Effector memory CD8-positive, alpha-beta T cell (primary cell): ENCODE measurements at regions not wholly inside any gene's neighbourhood (a gene's known extent, or its start where the extent isn't known, plus 50 kb on each side); places are given as distances from the start of the nearest gene placed in this dataset.
"Not testable (repeated sequence)": the region's sequence is repeated elsewhere in the genome, so short reads cannot be mapped to it uniquely, and the experiment has no call there.

Experiments
- ATAC-seq: fragments of 150-1000 bp; cut with Tn5 transposase; replicated peaks from 2 replicates; pipeline ENCODE4 v1.10.0; 2021; ENCODE audit warnings: mild to moderate bottlenecking, moderate library complexity
- DNase-seq, 3 experiments: peaks; one replicate each; pipeline ENCODE4 v3.0.0; 2021
- H3K27ac Mint-ChIP-seq, 2 donors: one replicate each; pipeline ENCODE4 v1.8.0; 2022; ENCODE audit warnings: mild to moderate bottlenecking in 2 of 2, mixed read lengths in 2 of 2, moderate library complexity in 2 of 2
- H3K27me3 Mint-ChIP-seq, 2 donors: one replicate each; pipeline ENCODE4 v1.8.0; 2022; ENCODE audit warnings: mixed read lengths in 2 of 2
- H3K36me3 Mint-ChIP-seq: one replicate; pipeline ENCODE4 v1.8.0; 2022; ENCODE audit warnings: mild to moderate bottlenecking, moderate library complexity, mixed read lengths; ENCODE audit not compliant: insufficient read depth
- H3K4me1 Mint-ChIP-seq, 2 donors: one replicate each; pipeline ENCODE4 v1.8.0; 2022; ENCODE audit warnings: low read depth in 2 of 2, mixed read lengths in 2 of 2
- H3K4me3 Mint-ChIP-seq, 2 donors: one replicate each; pipeline ENCODE4 v1.8.0; 2022; ENCODE audit warnings: mild to moderate bottlenecking in 2 of 2, mixed read lengths in 2 of 2, moderate library complexity in 2 of 2
- H3K9me3 Mint-ChIP-seq, 2 donors: one replicate each; pipeline ENCODE4 v1.8.0; 2022; ENCODE audit warnings: mixed read lengths in 2 of 2

DNA sequence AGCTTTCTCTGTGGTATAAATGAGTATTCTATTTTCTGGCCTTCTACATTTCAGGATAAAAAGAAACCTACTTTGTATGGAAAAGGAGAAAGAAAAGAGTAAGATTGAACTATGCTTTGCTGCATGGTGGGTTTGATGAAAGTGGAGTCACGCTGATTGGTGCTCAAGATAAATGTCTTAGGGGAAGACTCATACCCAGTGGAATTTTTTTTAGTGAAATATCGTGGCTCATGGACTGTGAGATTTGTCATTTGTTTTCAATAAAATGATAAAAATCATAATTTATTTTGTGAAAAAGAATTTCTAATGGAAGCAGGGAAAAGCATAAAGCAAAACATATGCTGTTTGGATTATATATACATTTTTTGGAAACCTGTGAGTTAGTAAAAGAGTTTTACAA lies 292.5 kb downstream of the ZPLD1 start:
- Mint-ChIP-seq H3K27me3 (peaks cover 0 to 9% of the 10 kb centered on the region in 2 donors), H3K27ac (no peak overlapping the region), H3K9me3 (peaks cover 1 to 6% of the 10 kb centered on the region in 2 donors), H3K4me3 (no peak overlapping the region), H3K4me1 (no peaks in the 10 kb centered on the region), H3K36me3 (no peaks in the 10 kb centered on the region)
- DNase-seq: no peak
- no peak for ATAC-seq

DNA sequence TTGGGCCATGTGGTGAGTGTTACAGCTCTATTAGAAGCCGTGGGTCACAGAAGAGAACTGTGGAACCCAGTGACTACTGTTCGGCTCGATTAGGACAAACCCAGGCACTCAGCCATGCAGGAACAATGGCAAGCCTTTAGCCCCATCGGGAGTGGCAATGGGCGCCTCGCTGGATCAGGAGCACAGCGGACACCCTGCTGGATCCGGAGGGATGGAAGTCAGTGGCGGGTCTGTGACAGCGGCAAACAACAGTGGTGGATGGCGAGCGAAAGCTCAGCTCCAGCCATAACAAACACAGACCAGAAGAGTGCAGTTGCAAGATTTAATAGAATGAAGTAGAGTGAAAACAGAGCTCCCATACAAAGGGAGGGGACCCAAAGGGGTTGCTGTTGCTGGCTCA lies 297.8 kb downstream of the ZPLD1 start:
- not testable (repeated sequence) for H3K27ac Mint-ChIP-seq, ATAC-seq, H3K27me3 Mint-ChIP-seq, H3K9me3 Mint-ChIP-seq, H3K4me3 Mint-ChIP-seq, H3K4me1 Mint-ChIP-seq, DNase-seq, H3K36me3 Mint-ChIP-seq

DNA sequence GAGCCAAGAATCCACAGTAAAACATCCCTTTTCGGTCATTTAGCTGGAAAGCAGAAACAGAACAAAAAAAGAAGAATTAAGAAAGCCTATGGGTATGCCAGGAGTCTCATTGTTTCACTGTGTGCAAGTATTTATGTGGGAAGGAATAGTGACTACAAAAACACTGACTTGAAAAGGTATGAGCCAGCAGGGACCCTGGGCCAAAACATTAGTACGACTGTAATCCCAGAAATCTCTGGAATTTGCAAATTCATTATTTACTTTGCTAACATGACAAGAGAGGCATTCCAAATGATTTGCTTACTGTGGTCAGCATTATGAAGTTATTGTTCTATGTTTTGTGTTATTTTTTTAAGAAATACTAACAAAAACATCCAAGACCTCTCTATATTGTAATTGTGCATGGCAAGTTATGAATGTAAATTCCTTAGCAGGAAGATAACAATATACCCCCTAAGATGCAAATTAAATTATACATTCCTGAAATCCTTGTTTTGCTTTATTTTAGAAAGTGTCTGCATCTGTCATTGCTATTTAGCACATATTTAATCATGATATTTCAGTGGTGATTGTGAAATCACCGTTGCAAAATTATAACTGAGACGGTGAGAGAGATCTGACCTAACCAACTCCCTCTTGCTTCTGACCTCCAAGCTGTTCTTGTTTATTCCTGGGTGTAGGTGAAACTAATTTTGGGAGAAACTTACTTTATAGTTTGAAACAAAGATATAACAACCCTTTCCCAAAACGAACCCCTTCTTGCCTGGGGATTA lies 299.2 kb downstream of the ZPLD1 start:
- no peaks in the 10 kb centered on the region for H3K27me3 Mint-ChIP-seq
- ATAC-seq (no peak), DNase-seq (no peak)
- no peaks in the 10 kb centered on the region for H3K36me3 Mint-ChIP-seq
- no peak overlapping the region for H3K27ac Mint-ChIP-seq
- H3K9me3 Mint-ChIP-seq: peaks cover 0 to 6% of the 10 kb centered on the region in 2 donors
- peaks cover 0 to 4% of the 10 kb centered on the region in 2 donors for H3K4me1 Mint-ChIP-seq
- H3K4me3 Mint-ChIP-seq: no peak overlapping the region

DNA sequence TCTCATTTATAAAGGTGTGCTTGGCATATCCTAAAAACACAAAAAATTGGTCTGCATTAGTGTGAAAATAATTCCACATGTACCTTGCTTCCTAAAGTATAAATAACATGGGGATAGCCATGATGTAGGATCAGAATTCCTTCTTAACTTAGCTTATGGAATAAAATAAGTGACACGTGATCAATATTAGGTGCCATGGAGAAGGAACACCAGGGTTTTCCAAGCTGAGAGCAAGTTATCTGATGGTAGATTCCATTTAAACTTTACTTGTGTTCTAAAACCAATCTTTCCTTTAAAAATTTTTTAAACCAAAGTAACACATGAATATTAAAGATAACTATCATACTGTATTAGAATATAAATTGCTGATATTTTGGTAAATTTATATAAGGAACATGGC lies 300.5 kb downstream of the ZPLD1 start:
- Mint-ChIP-seq H3K4me1 (peaks cover 0 to 4% of the 10 kb centered on the region in 2 donors), H3K4me3 (no peak overlapping the region), H3K36me3 (no peaks in the 10 kb centered on the region), H3K9me3 (peaks cover 0 to 6% of the 10 kb centered on the region in 2 donors), H3K27me3 (no peaks in the 10 kb centered on the region), H3K27ac (no peak overlapping the region)
- DNase-seq (no peak), ATAC-seq (no peak)

DNA sequence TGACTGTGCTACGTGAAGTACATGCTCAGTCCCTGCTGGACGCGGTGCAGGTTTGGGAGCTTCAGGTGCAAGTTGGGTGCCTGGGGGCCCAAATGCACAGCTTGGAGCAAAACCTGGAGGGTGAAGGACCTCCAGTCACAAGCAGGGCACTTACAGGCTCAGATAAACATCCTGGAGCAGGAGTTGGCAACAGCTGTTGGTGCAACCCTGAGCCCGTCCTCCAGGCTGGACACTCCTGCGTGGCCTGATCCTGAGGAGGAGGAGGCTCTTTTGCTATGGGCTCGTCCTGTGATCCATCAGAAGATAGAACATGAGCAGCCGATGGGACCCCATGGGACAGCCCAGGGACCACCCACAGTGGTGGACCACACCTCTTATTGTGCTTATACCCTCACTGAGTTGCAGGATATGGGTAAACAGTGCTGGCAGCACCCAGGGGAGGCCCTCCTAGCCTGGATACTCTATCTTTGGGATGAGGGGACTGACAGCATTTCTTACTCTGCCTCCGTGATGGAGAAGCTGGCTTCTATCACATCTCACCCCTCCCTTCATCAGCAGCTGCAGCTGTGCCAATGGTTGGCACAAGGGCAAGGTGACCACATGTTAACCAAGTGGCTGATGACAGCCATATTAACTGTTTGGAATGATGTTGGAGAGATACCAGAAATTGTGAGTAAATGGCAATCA lies 301.6 kb downstream of the ZPLD1 start:
- H3K4me1 Mint-ChIP-seq: peaks cover 0 to 4% of the 10 kb centered on the region in 2 donors
- H3K4me3 Mint-ChIP-seq: no peak overlapping the region
- DNase-seq (no peak), ATAC-seq (no peak)
- H3K36me3 Mint-ChIP-seq: no peaks in the 10 kb centered on the region
- H3K27me3 Mint-ChIP-seq: no peaks in the 10 kb centered on the region
- peaks cover 0 to 6% of the 10 kb centered on the region in 2 donors for H3K9me3 Mint-ChIP-seq
- H3K27ac Mint-ChIP-seq: no peak overlapping the region

DNA sequence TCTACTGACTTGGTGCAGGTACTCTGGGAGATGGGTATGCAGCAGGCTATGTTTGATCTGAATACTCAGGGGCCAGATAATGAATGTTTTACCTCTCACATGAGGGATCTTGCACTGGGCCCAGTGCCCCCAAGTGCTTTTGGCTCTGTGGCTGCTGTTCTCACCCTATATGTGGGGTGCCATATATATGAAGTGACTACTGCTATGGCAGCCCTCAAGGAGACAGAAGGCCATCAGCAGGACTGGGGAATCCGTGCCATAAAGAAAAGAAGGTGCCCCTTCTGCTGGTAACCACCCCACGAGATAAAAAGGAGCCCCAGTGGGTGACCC lies 302.1 kb downstream of the ZPLD1 start:
- ATAC-seq: no peak
- Mint-ChIP-seq H3K27me3 (no peaks in the 10 kb centered on the region), H3K27ac (no peak overlapping the region), H3K36me3 (no peaks in the 10 kb centered on the region), H3K4me3 (no peak overlapping the region), H3K9me3 (peaks cover 0 to 6% of the 10 kb centered on the region in 2 donors), H3K4me1 (peaks cover 0 to 4% of the 10 kb centered on the region in 2 donors)
- no peak for DNase-seq

DNA sequence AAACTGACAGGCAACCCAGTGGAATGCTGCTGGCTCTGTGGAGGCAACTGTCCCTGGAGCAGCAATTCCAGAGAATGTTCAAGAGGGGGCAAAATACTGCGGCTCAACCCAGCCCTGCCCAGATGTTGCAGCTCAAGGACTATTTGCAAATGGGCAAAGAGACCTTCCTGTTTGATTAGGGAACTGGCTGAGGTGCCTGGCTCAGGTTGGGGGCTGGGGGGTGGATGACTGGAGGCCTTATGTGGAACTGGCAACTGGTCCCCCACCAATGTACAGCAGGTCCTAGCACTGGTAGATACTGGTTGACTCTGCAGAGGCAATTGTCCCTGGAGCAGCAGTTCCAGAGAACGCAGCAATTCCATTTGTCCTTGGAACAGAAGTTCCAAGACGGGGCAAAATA lies 302.5 kb downstream of the ZPLD1 start:
- Mint-ChIP-seq H3K4me3 (no peak overlapping the region), H3K27ac (no peak overlapping the region), H3K4me1 (peaks cover 0 to 3% of the 10 kb centered on the region in 2 donors), H3K27me3 (no peaks in the 10 kb centered on the region), H3K36me3 (no peaks in the 10 kb centered on the region), H3K9me3 (peaks cover 0 to 5% of the 10 kb centered on the region in 2 donors)
- DNase-seq: no peak
- no peak for ATAC-seq

DNA sequence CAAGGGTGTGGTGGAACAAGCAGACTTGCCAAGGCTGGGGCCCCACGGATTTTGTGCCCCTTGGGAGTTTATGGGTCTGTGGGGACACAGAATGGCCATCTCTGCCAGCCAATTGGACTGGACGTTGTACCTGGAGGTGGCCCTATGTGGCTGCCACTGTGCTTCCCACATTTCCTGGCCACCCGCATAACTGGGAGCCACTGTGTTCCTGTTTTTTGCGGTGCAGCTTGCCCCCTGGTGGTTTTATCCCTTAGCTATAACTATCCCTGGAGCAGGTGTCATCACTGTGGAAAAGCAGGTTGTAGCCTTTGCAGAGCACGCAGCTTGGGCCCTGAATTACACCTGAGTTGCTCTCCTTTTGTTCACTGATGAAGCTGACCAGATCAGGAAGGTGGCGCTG lies 306.3 kb downstream of the ZPLD1 start:
- Mint-ChIP-seq H3K4me1 (no peaks in the 10 kb centered on the region), H3K27me3 (no peaks in the 10 kb centered on the region), H3K4me3 (no peak overlapping the region), H3K36me3 (no peaks in the 10 kb centered on the region), H3K27ac (no peak overlapping the region), H3K9me3 (no peaks in the 10 kb centered on the region)
- ATAC-seq (no peak), DNase-seq (no peak)

DNA sequence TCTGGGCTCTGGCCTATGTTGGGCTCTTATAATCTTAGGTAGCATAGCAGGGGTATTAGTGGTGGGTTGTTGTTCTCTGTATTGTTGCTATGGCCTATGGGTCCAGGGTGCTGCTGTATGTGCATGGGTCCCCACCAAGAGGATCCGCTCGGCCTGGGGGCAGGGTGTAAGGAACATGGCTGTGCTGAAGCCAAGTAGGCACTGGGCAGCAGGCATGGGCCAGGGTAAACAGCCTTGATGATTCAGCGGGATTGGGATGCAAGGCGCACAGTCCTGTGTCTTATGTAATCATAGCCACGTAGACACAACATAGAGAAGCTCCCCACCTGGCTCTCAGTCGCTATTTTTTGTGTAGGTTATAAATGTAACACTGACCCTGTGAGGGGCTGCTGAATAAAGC lies 306.9 kb downstream of the ZPLD1 start:
- H3K36me3 Mint-ChIP-seq: no peaks in the 10 kb centered on the region
- DNase-seq (no peak), ATAC-seq (no peak)
- no peaks in the 10 kb centered on the region for H3K27me3 Mint-ChIP-seq
- no peak overlapping the region for H3K27ac Mint-ChIP-seq
- no peaks in the 10 kb centered on the region for H3K9me3 Mint-ChIP-seq
- H3K4me1 Mint-ChIP-seq: no peaks in the 10 kb centered on the region
- H3K4me3 Mint-ChIP-seq: no peak overlapping the region

DNA sequence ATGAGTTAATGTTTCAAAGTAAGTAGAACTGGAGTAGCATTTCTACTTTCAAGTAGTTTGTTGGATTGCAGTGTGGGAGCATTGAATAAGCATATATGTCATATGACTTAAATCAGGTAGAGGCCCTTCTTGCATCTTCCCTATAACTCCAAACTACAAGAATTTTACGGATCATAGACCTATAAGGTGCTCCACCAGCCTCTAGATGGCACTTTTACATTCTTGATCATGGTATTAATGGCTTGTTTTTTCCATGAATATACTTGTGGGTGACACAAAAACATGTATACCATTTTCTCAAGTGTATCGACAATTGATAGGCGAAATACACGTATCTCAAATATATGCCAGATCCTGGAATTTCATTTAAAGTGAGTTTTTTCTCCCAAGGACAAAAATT lies 311.1 kb downstream of the ZPLD1 start:
- Mint-ChIP-seq H3K36me3 (no peaks in the 10 kb centered on the region), H3K4me3 (no peak overlapping the region), H3K27me3 (no peaks in the 10 kb centered on the region), H3K4me1 (no peaks in the 10 kb centered on the region), H3K27ac (no peak overlapping the region), H3K9me3 (no peaks in the 10 kb centered on the region)
- DNase-seq (no peak), ATAC-seq (no peak)

DNA sequence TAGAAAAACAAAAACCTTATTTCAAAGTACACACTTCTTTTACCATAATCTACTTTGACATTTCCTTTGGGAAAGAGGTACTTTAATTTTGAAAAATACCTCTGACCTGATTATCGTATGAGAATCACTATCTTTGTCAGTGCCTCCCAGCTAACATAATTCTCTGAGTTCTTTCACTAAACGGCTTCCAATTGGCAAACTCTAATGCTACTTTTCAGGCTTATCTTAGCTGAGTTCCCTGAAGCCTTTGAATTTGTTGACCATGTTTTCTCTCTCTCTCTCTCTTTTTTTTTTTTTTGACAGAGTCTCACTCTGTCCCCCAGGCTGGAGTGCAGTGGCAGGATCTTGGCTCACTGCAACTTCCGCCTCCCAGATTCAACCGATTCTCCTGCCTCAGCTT lies 312.8 kb downstream of the ZPLD1 start:
- no peaks in the 10 kb centered on the region for H3K4me1 Mint-ChIP-seq
- no peaks in the 10 kb centered on the region for H3K9me3 Mint-ChIP-seq
- no peaks in the 10 kb centered on the region for H3K36me3 Mint-ChIP-seq
- H3K27me3 Mint-ChIP-seq: no peaks in the 10 kb centered on the region
- no peak for ATAC-seq
- no peak for DNase-seq
- no peak overlapping the region for H3K27ac Mint-ChIP-seq
- no peak overlapping the region for H3K4me3 Mint-ChIP-seq

DNA sequence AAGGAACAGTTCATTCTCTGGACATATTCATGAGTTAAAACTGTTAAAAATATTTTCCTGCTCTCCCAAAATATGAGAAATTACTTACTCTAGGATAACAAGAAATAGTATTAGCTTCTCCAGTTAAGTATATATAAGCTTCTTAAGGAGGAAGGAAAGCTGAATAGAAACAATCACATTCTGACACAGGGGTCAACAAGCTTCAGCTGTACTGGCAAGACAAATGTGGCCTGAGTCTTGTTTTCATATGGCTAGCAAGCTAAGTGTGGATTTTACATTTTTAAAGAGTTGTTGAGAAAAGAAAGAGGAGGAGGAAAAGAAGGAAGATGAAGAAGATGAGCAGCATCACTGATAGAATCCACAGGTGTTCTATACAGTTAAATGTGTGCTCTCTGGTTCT lies 313.8 kb downstream of the ZPLD1 start:
- Mint-ChIP-seq H3K27ac (no peak overlapping the region), H3K27me3 (no peaks in the 10 kb centered on the region), H3K4me1 (no peaks in the 10 kb centered on the region), H3K4me3 (no peak overlapping the region), H3K9me3 (no peaks in the 10 kb centered on the region), H3K36me3 (no peaks in the 10 kb centered on the region)
- no peak for ATAC-seq
- no peak for DNase-seq

DNA sequence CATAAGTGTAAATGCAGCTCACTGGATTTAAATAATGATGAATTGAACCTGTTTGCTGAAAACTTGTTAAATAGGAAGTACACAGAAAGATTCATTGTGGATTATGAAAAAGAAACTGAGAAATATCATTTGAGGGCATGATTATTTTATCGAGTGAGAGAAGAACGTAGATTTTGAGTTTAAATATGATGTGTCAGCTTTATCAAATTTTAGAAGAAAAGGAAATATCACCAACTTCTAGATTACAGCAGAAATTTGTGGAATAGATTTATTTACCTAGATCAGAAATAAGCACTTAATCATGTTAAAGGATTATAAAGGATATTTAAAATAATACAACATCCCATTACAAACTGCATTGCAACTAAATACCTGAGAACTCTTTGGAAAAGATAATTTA lies 315.5 kb downstream of the ZPLD1 start:
- Mint-ChIP-seq H3K4me1 (no peaks in the 10 kb centered on the region), H3K4me3 (no peak overlapping the region), H3K9me3 (no peaks in the 10 kb centered on the region), H3K27me3 (no peaks in the 10 kb centered on the region), H3K36me3 (no peaks in the 10 kb centered on the region), H3K27ac (no peak overlapping the region)
- ATAC-seq (no peak), DNase-seq (no peak)

DNA sequence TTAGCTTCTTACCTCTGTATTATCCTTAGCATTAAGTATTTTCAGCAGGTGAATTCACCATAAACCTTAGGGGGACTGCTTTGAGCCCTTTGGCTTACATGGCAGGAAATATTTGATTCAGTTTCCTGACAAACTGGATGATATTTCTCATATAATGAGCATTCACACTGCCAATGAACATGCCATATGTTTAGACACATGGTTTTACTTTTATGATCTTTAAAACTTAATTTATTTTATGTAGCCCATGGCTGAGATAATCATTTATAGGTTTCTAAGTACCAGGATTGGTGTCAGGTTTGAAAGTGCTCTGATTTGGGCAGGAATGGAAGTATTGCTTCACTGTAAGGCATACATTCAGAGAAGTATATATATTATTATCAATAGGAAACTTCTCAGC lies 319.1 kb downstream of the ZPLD1 start:
- DNase-seq (no peak), ATAC-seq (no peak)
- no peaks in the 10 kb centered on the region for H3K9me3 Mint-ChIP-seq
- H3K4me3 Mint-ChIP-seq: no peak overlapping the region
- no peaks in the 10 kb centered on the region for H3K27me3 Mint-ChIP-seq
- no peaks in the 10 kb centered on the region for H3K4me1 Mint-ChIP-seq
- H3K36me3 Mint-ChIP-seq: no peaks in the 10 kb centered on the region
- no peak overlapping the region for H3K27ac Mint-ChIP-seq
